ENCODE measurements at regions not wholly inside any gene's neighbourhood (a gene's known extent, or its start where the extent isn't known, plus 50 kb on each side); places are given as distances from the start of the nearest gene placed in this dataset.
"Not testable (repeated sequence)": the region's sequence is repeated elsewhere in the genome, so short reads cannot be mapped to it uniquely, and the experiment has no call there.

DNA sequence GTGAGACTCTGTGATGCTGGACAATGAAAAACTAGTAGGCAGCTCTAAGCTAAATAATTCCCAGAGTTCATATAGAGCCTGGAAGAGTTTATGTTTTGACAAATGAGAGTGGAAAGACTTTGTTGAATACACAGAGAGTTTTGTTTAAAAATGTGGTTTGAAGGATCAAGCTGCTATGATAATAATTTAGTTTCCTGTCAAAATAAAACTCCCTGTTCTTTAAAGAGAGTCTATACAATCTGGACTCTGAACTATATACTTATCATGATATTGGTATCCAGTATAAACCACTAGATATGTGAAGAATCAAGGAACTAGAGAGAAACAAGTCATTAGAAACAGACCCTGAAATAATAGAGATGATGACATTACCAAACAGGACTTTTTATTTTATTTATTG, 158.6 kb downstream of the C4orf33 start:
- DNase-seq (no peak), ATAC-seq (no peak)

DNA sequence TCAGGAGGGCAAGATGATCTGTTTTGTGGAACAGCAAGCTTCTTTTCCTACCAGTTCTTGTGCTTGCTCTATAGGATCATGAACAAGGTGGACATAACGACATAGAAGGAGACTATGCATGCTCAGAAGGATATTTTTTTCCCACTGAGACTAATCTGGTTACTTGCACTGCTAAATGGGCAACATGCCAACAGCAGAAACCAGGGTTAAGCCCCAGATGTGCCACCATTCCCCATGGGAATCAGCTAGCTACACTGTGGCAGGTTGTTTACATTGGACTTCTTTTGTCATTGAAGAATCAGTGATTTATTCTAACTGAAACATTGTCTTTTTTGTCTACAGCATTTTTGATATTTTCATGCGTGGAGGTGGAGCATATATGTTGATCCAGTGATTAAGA, 165.6 kb downstream of the C4orf33 start:
- ATAC-seq: no peak
- no peak for DNase-seq

DNA sequence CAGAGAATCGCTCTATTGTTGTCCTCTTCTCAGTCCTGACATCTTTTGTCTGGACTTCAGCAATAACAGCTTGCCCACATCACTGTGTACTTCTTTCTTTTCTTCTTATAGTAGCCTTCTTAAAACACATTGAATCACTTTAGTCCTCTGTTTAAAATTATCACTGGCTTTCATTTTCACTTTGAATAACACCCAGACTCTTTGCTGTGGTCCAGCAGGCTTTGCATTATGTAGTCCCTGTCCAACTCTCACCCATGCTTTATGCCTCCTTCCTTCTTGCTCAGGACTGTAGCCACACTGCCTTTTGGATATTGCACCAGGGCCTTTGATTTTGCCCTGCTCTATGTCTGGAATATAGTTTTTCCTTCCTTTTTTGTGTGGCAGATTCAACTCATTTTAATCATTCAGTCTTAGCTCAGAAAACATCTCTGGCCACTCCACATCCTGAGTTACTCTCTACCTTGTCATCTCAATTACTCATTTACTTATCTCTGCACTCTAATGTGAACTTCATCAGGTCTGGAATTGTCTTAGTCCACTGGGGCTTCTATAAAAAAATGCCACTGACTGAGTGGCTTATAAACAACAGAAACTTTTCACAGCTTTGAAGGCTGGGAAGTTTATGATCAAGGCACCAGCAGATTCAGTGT, 168.2 kb downstream of the C4orf33 start:
- DNase-seq: no peak
- ATAC-seq: no peak

DNA sequence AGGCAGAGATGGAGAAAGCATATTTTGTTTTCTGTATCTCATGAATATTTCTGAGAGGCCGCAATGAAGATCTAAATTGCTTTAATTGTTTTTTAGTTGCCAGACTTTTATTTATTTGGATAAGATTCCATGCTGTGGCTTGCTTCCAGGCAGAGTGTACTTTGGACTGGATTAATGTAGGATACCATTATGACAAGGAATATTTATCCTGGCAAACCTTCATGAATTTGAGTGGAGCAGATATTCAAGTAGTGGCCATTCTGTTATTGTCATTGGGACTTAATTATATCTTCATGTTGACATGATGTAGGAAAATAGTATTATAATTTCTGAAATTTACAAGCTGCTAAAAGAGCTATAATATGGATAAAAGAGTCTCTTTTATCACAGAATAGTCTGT, 182.9 kb downstream of the C4orf33 start:
- ATAC-seq (no peak), DNase-seq (no peak)

DNA sequence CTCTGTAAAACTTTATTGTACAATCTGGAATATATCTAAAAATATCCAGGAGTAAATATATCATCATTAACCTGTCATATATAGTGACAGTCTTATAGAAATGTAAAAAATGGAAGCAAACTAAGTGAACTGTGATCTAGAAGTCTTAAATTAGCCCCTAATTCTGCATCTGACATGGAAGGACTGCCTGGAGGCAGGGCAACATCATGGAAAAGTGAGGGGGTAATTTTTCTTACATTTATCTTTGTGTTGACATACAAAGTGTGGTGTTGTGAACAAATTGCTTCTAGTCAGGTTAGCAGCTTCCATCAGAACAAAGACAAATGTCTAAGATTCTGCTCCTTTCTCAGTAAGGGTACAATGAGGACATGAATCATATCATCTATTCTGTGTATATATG, 186.3 kb downstream of the C4orf33 start:
- no peak for ATAC-seq
- DNase-seq: no peak

DNA sequence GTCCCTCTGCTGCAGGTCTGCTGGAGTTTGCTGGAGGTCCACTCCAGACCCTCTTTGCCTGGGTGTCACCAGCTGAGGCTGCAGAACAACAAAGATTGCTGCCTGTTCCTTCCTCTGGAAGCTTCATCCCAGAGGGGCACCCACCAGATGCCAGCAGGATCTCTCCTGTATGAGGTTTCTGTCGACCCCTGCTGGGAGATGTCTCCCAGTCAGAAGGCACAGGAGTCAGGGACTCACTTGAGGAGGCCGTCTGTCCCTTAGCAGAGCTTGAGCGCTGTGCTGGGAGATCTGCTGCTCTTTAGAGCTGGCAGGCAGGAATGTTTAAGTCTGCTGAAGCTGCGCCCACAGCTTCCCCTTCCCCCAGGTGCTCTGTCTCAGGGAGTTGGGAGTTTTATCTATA, 196.2 kb downstream of the C4orf33 start:
- ATAC-seq, DNase-seq: not testable (repeated sequence)

DNA sequence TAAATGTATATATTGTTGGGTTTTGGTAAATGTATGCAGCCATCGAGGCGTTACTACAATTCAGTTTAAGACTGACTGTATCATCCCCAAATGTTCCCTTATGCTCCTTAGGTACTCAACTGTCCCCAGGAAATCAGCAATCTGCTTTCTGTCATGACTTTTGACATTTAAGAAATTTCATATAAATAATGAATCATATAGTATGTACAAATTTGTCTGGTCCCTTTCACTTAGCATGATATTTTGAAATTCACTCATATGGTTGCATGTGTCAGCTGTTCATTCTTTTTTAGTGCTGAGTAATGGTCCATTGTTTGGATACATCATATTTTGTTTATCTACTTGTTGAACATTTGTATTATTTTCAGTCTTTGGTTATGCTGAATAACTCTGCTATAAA, 218.8 kb downstream of the C4orf33 start:
- ATAC-seq (no peak), DNase-seq (no peak)

DNA sequence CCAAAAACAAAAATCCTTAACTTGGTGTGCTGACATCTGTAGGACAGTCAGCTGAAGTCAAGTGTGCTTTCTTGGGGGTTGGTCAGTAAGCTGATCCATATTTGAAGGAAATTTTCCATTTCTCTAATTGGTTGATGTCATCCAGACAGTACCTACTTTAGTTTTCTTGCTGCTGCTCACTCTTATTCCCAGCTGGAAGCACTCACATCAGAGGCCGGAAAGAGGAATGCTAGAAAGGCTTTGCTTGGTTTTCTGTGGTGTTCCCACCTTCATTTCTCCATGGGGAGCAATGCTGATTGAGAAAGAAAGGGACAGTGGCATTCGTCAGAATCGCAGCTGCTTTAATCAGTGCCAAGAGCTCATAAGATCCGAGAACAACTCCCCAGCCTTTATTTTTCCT, 227.0 kb downstream of the C4orf33 start:
- no peak for ATAC-seq
- no peak for DNase-seq

DNA sequence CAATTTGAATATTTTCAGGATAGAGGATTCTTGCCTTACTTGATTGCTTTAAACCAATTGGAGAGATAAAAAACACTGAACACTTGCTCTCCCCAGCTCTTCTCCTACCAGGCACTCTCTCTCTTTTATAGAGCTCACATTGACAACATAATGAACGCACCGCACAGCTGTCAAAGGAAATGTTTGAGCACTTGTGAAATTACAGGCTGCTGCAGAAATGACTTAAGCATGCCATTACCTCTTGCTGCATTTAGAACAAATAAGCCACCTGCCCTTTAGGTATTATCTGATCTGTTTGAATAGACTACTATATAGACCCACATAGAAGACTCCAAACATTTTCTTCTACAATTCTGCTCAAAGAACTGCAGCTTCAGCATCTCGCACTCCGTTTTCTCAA, 227.7 kb downstream of the C4orf33 start:
- no peak for ATAC-seq
- no peak for DNase-seq

DNA sequence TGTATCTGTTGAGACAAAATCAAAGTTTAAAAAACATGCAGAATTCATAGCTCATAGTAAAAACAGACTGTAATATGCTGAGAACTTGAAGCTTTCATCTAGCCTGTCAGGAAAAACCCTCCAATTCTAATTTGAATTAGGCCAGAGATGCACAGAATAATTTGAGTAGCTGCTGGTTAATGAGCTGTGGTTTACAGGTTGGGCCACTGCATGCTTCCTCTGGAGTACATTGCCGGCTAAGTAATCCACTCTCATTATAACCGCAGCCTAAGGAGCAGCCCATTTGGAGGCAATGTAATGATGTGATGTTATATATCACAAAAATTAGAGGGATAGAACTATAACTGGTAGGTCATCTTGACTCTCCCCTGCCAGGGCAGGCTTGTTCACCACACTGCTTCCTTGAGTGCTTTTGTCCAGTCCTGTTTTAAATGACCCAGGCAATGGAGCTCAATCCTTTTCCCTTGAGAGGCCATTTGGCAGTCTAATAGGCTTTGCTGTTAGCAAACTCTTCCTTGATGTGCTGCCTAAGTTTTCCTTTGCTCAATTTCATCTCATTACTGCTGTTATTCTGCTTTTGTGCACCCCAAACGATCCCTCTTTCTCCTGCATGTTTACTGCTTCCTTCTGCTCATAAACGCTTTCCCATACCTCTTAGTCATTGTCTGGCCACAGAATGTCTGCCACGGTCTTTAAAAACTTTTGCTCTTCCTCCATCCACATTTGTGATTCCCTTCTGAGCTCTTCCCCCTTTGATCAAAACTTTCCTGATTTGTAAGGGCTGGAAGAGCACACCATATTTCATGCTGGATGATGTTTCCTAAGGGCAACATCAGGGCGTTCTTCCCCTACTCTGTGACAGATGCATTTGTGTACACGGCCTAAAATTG, 230.9 kb downstream of the C4orf33 start:
- no peak for ATAC-seq
- DNase-seq: no peak

DNA sequence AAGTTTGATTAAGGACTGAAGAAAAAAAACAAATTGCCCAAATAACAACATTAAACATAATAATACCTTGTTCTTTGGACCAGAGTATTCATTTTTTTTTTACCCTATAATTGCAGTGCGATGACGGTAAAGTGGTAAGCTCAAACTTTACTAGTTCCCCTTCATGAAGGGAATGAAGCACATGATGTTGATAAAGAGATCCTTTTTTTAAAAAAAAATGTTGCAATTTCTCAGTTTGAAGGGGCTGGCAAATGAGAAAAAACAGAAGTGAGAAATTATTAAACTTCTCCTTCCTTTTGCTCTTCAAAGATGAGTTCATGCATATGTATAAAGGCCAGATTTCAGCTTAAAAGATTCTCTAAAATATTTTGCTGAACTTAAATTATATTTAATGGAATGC, 231.7 kb downstream of the C4orf33 start:
- ATAC-seq: no peak

DNA sequence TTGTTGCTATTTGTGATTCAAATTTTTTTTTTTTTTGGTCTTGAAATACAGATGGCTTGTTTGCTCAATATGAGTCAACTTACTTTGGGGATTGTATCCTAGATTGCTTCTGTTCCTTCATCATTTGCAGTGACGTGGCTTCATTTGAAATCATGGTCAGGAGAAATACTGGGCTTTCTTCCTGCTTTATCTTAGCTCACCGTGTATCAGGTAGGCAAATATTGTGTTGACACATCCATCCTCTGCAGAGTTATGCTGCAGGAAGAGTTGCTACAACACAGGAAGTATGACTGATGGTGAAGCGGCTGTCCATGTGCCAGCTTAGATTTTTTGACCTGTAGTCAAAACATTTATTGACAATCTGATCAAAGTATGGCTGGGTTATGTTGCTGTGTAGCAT, 232.2 kb downstream of the C4orf33 start:
- no peak for DNase-seq
- no peak for ATAC-seq

More for the DNA sequence above, 231.7 kb downstream of the C4orf33 start:
- DNase-seq: no peak

DNA sequence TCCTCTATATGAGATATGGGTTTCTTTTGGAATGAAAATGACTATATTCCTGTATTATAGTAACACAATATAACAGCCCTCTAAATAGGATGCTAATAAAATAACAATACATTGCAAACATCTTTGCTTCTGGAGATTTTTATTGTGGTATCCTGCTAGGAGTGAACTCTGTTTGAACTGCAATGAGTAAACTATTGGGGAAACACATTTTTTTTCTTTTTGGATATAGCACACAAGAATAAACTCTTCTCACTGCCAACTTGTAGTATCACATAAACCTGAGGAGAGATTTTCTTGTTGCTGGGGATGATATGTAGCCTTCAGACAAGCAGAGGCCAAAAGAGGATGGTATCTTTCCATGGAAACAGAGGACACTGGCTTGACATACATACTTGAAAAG, 238.2 kb downstream of the C4orf33 start:
- ATAC-seq: no peak
- no peak for DNase-seq

DNA sequence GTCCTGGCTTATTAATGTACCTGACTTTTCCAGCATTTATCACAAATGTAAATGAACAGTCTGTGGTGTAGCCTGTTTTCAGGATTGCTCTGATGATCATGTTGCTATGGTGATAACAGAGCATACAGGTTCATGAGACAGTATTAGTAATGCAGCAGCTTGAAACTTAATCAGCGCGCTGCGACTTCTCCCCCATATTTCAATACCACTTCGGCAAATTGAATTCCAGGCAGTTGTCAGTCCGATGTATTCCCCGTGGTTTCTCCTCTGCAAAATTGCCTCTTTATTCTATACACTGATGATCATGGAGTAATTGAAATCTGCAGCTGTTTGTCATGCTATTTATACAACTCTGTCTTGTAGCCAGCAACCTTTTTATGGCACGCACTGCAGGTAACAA, 239.3 kb downstream of the C4orf33 start:
- no peak for ATAC-seq
- no peak for DNase-seq

DNA sequence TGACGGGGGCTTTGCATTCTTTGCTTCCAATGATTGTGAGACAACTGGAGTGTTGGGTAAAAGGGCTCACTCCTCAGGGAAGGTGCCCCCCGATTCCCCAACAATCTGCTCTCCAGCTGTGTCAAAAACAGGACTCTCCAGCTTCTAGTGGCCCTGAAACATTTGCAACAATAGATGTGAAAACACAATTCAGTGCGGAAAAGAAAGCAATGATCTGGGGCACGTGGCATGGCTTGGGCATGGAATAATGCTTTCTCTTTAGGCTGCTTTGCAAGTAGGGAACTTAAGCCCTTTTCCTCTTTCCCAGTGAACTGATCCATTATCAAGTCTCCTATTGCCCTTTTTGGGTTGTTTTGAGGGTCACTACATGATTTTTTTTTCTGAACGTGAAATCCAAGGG, 239.9 kb downstream of the C4orf33 start:
- no peak for DNase-seq
- no peak for ATAC-seq

DNA sequence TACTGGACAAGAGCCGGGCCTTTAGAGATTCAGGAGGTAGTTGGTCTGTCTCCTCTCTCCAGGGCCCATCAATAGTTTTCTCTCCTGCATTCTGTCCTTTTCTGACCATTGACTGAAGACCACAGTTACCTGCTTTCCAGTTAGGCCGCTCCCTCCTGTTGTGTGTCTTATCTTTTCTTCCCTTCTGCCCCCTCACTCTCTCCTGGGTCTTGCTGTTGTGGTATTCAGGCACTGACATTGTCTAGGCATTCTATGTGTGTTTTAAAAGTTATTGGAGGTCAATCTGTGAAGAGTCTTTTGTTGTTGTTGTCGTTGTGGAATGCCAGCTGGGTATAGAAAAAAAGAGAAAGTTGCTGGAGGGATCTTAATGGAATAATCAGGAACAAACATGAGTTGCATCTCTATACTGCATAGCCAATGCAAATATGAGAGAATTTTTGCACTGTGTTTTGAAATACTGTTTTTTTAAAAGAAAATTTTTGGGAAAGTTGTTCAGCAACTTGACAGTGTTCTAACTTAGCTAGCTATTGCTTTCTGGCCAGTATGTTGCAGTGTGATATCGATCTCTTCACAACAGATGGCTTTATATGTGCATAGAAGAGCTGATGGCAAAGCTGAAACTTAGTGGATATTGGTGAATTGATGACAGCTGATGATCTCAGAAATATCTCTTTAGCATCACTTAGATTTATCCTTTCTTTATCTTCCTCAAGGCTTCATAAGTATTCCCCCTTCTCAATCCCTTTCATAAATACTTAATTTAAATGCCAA, 240.7 kb downstream of the C4orf33 start:
- ATAC-seq: no peak

DNA sequence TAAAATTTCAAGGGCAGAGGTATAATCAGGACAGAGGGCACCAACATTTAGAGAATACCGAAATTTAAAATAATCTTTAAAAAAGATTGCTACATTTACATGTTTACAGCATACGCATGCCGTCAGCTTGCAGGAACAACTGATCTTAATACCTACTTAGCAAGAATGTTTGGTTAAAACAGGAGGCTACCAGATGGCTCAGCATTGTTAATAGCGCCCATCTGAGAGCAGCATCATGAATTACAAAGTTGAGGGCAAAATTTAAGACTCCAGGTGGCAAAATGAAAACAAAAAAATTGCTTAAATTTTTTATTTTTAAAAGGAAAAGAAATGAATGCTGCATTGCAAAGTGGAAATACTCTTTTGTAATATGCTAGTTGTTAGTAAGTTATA, 241.3 kb downstream of the C4orf33 start:
- DNase-seq (no peak), ATAC-seq (no peak)

More for the DNA sequence above, 240.7 kb downstream of the C4orf33 start:
- no peak for DNase-seq

DNA sequence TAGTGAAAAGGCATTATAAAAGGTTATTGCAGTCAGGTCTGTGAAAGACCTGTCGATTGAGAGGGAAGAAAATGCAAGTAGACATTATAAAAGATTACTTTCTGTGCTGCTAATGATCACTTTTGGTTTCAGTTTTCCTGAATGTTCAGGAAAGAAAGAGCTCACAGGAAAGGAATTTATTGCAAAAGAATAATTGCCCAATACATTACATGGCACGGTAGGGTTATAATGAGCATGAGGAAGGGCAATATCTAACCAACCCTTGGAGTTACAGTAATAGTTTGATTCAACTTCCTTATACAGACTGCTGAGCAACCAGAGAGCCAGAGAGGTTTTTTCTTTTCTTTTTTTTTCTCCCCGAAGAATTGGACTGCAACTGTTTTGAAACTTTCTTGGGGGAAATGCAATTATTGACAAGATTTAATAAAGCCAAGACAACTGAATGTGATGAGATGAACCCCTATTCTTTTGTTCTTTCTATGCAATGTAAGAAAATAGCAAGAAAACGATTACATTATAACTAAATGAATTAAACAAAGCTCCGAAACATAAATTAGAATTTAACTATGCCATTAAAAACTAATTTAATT, 247.0 kb downstream of the C4orf33 start:
- ATAC-seq (no peak), DNase-seq (no peak)

DNA sequence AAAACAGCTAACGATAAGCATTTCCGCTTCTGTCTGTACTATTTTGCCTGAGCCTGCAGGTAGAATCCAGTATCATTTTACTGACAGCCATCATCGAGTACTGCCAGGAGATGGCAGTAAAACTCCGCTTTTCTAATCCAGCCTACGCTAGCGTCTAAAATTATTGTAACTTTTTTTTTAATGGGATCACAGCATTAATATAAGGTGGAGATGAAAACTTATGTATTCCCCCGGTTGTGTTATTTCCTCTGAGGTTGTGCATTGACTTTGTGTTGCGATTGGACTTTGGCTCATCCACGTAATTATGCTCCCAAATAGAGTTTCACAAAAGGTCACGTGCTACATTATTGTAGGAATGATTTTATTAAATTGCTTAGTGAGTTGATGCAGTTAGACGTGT, 248.1 kb downstream of the C4orf33 start:
- ATAC-seq (no peak), DNase-seq (peak; percentile 4)

DNA sequence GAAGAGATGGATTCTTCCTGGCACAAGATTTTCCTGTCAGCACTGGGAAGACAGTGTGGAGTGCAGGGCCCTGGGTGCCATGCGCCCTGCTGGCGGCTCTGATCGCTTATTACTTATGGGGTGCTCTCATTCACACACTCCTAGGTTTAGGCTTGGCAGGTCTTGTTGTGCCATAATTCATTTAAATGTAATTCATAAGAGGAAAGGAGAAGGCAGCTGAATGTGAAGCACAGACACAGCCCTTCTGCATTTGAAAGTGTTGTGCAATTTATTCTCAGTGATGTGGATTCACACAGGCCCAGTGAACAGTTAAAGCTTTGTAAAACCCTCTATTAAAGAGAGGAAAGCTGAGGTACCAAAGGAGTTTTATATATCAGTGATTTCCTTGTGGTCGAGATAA, 249.7 kb downstream of the C4orf33 start:
- ATAC-seq (no peak), DNase-seq (no peak)

DNA sequence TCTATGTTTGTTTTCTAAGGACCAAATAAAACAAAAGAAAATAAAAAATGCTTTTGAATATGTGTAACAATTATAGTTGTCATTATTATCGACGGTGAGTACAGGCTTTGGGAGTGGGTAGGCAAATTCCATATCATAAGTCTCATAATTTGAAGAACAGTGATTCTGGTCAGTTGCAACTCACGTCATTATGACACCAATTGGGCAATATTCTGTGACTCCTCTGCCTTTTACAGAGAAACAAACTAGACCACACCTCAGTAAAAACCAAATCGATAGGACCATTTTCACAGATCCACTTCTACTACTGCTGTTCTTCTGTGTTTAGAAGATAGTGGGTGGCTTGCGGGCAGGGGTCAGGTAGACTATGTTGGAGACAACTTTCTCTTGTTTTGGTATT, 250.1 kb downstream of the C4orf33 start:
- no peak for ATAC-seq

DNA sequence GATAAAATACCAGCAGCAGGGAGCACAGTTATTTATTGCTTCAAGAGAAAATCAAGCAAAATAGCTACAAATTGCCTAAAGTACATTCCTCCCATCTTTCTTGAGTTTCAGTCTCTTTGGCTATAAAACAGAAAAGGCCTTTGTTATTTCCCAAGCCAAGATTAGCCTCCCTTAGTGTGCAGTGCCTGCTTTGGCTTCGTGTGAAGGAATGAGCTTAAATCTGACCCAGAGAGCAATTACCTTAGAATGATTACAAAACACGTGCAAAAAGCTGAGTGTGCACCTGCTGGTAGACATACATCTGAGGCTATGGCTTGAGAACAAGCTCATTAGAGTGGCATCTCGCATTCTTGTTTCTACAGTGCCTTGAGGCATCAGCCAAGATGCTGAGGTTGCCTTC, 250.8 kb downstream of the C4orf33 start:
- ATAC-seq (no peak), DNase-seq (no peak)

More for the DNA sequence above, 250.1 kb downstream of the C4orf33 start:
- no peak for DNase-seq

All from stimulated activated naive CD8-positive, alpha-beta T cell treated with anti-CD3 and anti-CD28 coated beads, Interleukin-15, Interleukin-2, amounts not matched to agents 100 U/mL and 50 U/mL, for 24 hours (primary cell).